HCT116 (cell line): ENCODE measurements at regions not wholly inside any gene's neighbourhood (a gene's known extent, or its start where the extent isn't known, plus 50 kb on each side); places are given as distances from the start of the nearest gene placed in this dataset.

Experiments used
- ATAC-seq: fragments of 200-7000 bp; cut with Tn5 transposase; 2 replicates; pipeline ENCODE4 v1.9.1; 2020; ENCODE audit warnings: mild to moderate bottlenecking, moderate library complexity
- BruUV-seq: library from RNA; stranded (reverse); fragments of 400-500 nt; replicated peaks from 2 replicates; lab custom pipeline; 2021; lab: Mats Ljungman, UMichigan
- CTCF ChIA-PET: fragments of 300-600 bp; sonication (Branson Sonifier 250); formaldehyde crosslinking; loops from one replicate; lab custom pipeline; 2021; ENCODE audit warnings: antibody characterized with exemption; lab: Charles Lee
- POLR2A ChIA-PET: fragments of 300-600, 350-600 bp; sonication (Branson Sonifier 250); formaldehyde crosslinking; loops from one replicate; lab custom pipeline; 2021; ENCODE audit warnings: antibody characterized with exemption; lab: Charles Lee
- RAD21 ChIA-PET, 2 experiments: fragments of 300-600 bp; sonication (Branson Sonifier 250); formaldehyde crosslinking; loops; one replicate each; lab custom pipeline; 2023; ENCODE audit warnings: low total read pairs in 2 of 2; ENCODE audit not compliant: uncharacterized antibody in 2 of 2, unreplicated experiment in 2 of 2, low non-redundant PET in 1 of 2; lab: Charles Lee
- DNase-seq: peaks from one replicate; pipeline ENCODE4 v3.0.0-alpha.2; 2010; ENCODE audit warnings: low read depth, low spot score
- H2AFZ ChIP-seq: fragments of 200-600 bp; shearing (Covaris generic), sonication (generic); 2 replicates; pipeline ENCODE4 v1.6.1; 2017; ENCODE audit warnings: low read depth, mixed run types, mixed read lengths, antibody characterized with exemption, low read length; ENCODE audit not compliant: poor library complexity, severe bottlenecking
- H3K27ac ChIP-seq: 2 replicates; pipeline ENCODE4 v1.5.1; 2012; ENCODE audit warnings: low read depth, low read length
- H3K27me3 ChIP-seq: fragments of 200-600 bp; sonication (generic); 2 replicates; pipeline ENCODE4 v1.6.1; 2016; ENCODE audit warnings: mixed run types, low read length, mixed read lengths; ENCODE audit not compliant: insufficient read depth
- H3K36me3 ChIP-seq, 2 experiments: fragments of 200-500 bp in 1 of 2; fragments of 200-600 bp in 1 of 2; sonication (Bioruptor generic) in 1 of 2; sonication (generic) in 1 of 2; 2 replicates each; pipeline versions ENCODE4 v1.5.1 to v1.6.1; 2014 to 2016; ENCODE audit warnings: low read length in 2 of 2, inconsistent platforms in 1 of 2, mixed read lengths in 1 of 2, mixed run types in 1 of 2; ENCODE audit not compliant: insufficient read depth in 2 of 2, control insufficient read depth in 1 of 2
- H3K4me1 ChIP-seq, 2 experiments: fragments of 200-600 bp in 1 of 2; sonication (generic) in 1 of 2; 2 replicates each; pipeline versions ENCODE4 v1.5.1 to v1.6.1; 2012 to 2017; ENCODE audit warnings: low read length in 2 of 2, inconsistent platforms in 1 of 2, mild to moderate bottlenecking in 1 of 2, mixed read lengths in 1 of 2, mixed run types in 1 of 2, moderate library complexity in 1 of 2; ENCODE audit not compliant: insufficient read depth in 2 of 2, control insufficient read depth in 1 of 2
- H3K4me2 ChIP-seq: fragments of 200-600 bp; sonication (generic); 2 replicates; pipeline ENCODE4 v1.6.1; 2017; ENCODE audit warnings: mixed run types, low read length, mixed read lengths
- H3K4me3 ChIP-seq, 2 experiments: fragments of 200-600 bp in 1 of 2; sonication (generic) in 1 of 2; replicated peaks in 1 of 2; 2 replicates each; pipeline ENCODE4 v1.5.1; 2011 to 2016; ENCODE audit warnings: low read length in 2 of 2, control low read depth in 1 of 2, low read depth in 1 of 2, mild to moderate bottlenecking in 1 of 2, mixed read lengths in 1 of 2, mixed run types in 1 of 2
- H3K79me2 ChIP-seq: fragments of 200-600 bp; sonication (generic); 2 replicates; pipeline ENCODE4 v1.6.1; 2017; ENCODE audit warnings: mild to moderate bottlenecking, mixed run types, low read length, moderate library complexity, mixed read lengths; ENCODE audit not compliant: insufficient read depth
- H3K9ac ChIP-seq: fragments of 200-600 bp; sonication (generic); 2 replicates; pipeline ENCODE4 v1.6.1; 2016; ENCODE audit warnings: low read length, mixed read lengths
- H3K9me2 ChIP-seq: fragments of 200-600 bp; sonication (generic), shearing (Covaris generic); 2 replicates; pipeline ENCODE4 v1.6.1; 2017; ENCODE audit warnings: mixed run types, mild to moderate bottlenecking, moderate library complexity; ENCODE audit not compliant: insufficient read depth
- H3K9me3 ChIP-seq, 2 experiments: fragments of 200-500 bp in 1 of 2; fragments of 200-600 bp in 1 of 2; sonication (Bioruptor generic) in 1 of 2; sonication (generic) in 1 of 2; 2 replicates each; pipeline ENCODE4 v1.6.1; 2014 to 2017; ENCODE audit warnings: low read length in 2 of 2, mixed read lengths in 2 of 2, inconsistent platforms in 1 of 2, low read depth in 1 of 2, mild to moderate bottlenecking in 1 of 2, mixed run types in 1 of 2, moderate library complexity in 1 of 2; ENCODE audit not compliant: control insufficient read depth in 1 of 2, insufficient read depth in 1 of 2
- H4K20me1 ChIP-seq: fragments of 200-600 bp; sonication (generic), shearing (Covaris generic); 2 replicates; pipeline ENCODE4 v1.6.1; 2017; ENCODE audit warnings: mixed run types, mild to moderate bottlenecking, moderate library complexity; ENCODE audit not compliant: insufficient read depth
- CBX3 ChIP-seq: IDR thresholded peaks from 2 replicates; pipeline ENCODE4 v1.6.1; 2012; ENCODE audit warnings: low read depth
- EZH2phosphoT487 ChIP-seq: fragments of 200-600 bp; IDR thresholded peaks from 2 replicates; pipeline ENCODE4 v1.6.1; 2018; ENCODE audit warnings: antibody characterized with exemption, borderline replicate concordance
- MAX ChIP-seq: IDR thresholded peaks from 2 replicates; pipeline ENCODE4 v1.6.1; 2012
- POLR2AphosphoS5 ChIP-seq: IDR thresholded peaks from 2 replicates; pipeline ENCODE4 v1.6.1; 2011; ENCODE audit warnings: mild to moderate bottlenecking, low read depth, low read length, moderate library complexity
- SP1 ChIP-seq: IDR thresholded peaks from 2 replicates; pipeline ENCODE4 v1.6.1; 2012; ENCODE audit warnings: low read depth
- SRF ChIP-seq: IDR thresholded peaks from 2 replicates; pipeline ENCODE4 v1.6.1; 2012; ENCODE audit warnings: low read depth
- TCF7L2 ChIP-seq: IDR thresholded peaks from 2 replicates; pipeline ENCODE4 v1.7.0; 2011; ENCODE audit warnings: borderline replicate concordance, inconsistent platforms; ENCODE audit not compliant: insufficient read depth, insufficient read length; ENCODE audit errors: extremely low read depth
- ZBTB33 ChIP-seq: IDR thresholded peaks from 2 replicates; pipeline ENCODE4 v1.6.1; 2011; ENCODE audit warnings: mild to moderate bottlenecking, low read length, moderate library complexity; ENCODE audit not compliant: insufficient replicate concordance; ENCODE audit errors: extremely low read depth
- ZNF274 ChIP-seq: fragments of 200-500 bp; sonication (Bioruptor generic); IDR thresholded peaks from 2 replicates; pipeline ENCODE4 v1.6.1; 2014; ENCODE audit warnings: mild to moderate bottlenecking, low read depth, low read length, inconsistent platforms
- intact Hi-C: fragments of 100-400 bp; cut with micrococcal nuclease; formaldehyde crosslinking; loops from 2 replicates; pipeline ENCODE4 v1.10.0; 2022

- no peaks in the 10 kb centered on the region for H3K4me1 ChIP-seq
- no peak for TF ChIP-seq MAX
- TF ChIP-seq ZNF274, result no peak
- TF ChIP-seq CBX3, result no peak
- TF ChIP-seq TCF7L2, result no peak
- no peak for TF ChIP-seq POLR2AphosphoS5
- no peak for TF ChIP-seq ZBTB33
- TF ChIP-seq EZH2phosphoT487, result no peak
- no peak for TF ChIP-seq SP1
- no peak for TF ChIP-seq SRF
Observed at GRCh38 chr3:25046911-25047771, 380.9 kb upstream of the RARB start.

More at GRCh38 chr3:25046911-25047771, 380.9 kb upstream of the RARB start:
- no peak overlapping the region for H3K4me3 ChIP-seq
- CTCF ChIA-PET, result interaction anchor here (0.9 kb wide), 1 partner anchor 14 kb away, joined by 3 read pairs; no protein-coding TSS in a partner anchor
- no peaks in the 10 kb centered on the region for H3K9me2 ChIP-seq
- no peaks in the 10 kb centered on the region for H3K9me3 ChIP-seq
- no TSS peak for BruUV-seq
- H3K4me2 ChIP-seq, result no peak overlapping the region
- H2AFZ ChIP-seq, result no peak overlapping the region
- H3K27me3 ChIP-seq, result peaks cover 10% of the 10 kb centered on the region; the same call in 1 of the 2 replicates
- DNase-seq (no peak), ATAC-seq (no peak)
- H3K79me2 ChIP-seq, result no peaks in the 10 kb centered on the region
- H4K20me1 ChIP-seq, result no peaks in the 10 kb centered on the region
- intact Hi-C loops, result no loop called here
- RAD21 ChIA-PET, result no interaction called here
- H3K9ac ChIP-seq, result no peak overlapping the region
- no peak overlapping the region for H3K27ac ChIP-seq
- no peaks in the 10 kb centered on the region for H3K36me3 ChIP-seq
- POLR2A ChIA-PET, result no interaction called here
